ENCODE measurements at regions not wholly inside any gene's neighbourhood (a gene's known extent, or its start where the extent isn't known, plus 50 kb on each side); places are given as distances from the start of the nearest gene placed in this dataset.

DNA sequence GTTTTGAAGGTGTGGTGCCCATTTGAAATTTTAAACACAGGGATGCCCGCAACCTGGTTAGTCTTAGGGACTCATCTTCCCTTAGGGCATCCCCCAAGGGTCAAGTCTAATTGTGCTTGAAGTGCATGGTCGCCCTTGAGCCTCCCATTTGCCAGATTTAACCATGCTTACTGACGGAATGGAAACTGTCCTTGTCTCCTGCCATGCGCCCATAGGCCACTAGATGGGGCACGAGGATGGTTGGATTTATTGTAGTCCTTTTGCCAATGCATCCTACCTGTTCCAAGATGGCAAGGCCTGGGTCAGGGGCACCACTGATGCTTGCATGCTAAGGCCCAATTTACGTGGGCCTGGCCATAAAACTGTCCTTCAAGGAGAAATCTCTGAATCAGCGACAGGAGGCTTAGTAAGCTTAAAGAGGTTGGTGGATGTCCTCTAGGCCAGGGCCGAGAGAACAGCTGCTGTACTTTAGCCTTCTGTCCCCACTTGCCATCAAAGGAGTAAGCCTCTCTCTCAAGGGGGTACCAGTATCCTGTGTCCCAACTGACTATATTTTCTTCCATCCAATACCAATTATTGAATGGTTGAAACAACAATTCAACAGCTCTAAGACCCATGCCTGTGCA lies 355.4 kb downstream of the OTOL1 start:
- Mint-ChIP-seq H3K27ac (no peak overlapping the region), H3K4me3 (ENCODE audit: low read depth) (no peak overlapping the region), H3K27me3 (no peaks in the 10 kb centered on the region), H3K9me3 (ENCODE audit: low read depth) (peaks cover 7% of the 10 kb centered on the region), H3K4me1 (ENCODE audit: low read depth) (peaks cover 10% of the 10 kb centered on the region), H3K36me3 (ENCODE audit: insufficient read depth) (peaks cover 1% of the 10 kb centered on the region)
- peak; percentile 49 for DNase-seq (ENCODE audit: low spot score, unreplicated experiment)
- TF ChIP-seq, protein P1, sequence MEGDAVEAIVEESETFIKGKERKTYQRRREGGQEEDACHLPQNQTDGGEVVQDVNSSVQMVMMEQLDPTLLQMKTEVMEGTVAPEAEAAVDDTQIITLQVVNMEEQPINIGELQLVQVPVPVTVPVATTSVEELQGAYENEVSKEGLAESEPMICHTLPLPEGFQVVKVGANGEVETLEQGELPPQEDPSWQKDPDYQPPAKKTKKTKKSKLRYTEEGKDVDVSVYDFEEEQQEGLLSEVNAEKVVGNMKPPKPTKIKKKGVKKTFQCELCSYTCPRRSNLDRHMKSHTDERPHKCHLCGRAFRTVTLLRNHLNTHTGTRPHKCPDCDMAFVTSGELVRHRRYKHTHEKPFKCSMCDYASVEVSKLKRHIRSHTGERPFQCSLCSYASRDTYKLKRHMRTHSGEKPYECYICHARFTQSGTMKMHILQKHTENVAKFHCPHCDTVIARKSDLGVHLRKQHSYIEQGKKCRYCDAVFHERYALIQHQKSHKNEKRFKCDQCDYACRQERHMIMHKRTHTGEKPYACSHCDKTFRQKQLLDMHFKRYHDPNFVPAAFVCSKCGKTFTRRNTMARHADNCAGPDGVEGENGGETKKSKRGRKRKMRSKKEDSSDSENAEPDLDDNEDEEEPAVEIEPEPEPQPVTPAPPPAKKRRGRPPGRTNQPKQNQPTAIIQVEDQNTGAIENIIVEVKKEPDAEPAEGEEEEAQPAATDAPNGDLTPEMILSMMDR (IDR thresholded peaks at IDR 0.05; ENCODE audit: unreplicated experiment), result peak; percentile 78

DNA sequence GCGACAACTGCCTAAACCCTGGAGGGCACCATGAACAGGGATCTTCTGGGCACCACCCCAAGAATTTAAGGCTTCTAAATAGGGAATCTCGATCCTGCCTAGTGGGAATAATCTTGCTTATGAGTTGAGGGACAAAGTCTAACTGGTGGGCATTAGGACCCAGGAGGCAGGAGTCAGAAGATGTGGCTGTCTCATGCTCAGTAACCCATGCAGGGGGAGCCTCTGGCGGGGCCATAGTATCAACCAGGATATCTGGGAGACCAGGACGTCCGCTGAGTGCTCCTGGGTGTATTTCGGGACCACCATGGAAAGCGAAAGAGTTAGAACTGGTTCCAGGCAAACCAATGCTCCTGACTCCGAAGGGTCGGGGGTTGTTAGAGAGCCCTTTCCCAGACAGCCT lies 356.1 kb downstream of the OTOL1 start:
- peaks cover 7% of the 10 kb centered on the region for H3K9me3 Mint-ChIP-seq (ENCODE audit: low read depth)

DNA sequence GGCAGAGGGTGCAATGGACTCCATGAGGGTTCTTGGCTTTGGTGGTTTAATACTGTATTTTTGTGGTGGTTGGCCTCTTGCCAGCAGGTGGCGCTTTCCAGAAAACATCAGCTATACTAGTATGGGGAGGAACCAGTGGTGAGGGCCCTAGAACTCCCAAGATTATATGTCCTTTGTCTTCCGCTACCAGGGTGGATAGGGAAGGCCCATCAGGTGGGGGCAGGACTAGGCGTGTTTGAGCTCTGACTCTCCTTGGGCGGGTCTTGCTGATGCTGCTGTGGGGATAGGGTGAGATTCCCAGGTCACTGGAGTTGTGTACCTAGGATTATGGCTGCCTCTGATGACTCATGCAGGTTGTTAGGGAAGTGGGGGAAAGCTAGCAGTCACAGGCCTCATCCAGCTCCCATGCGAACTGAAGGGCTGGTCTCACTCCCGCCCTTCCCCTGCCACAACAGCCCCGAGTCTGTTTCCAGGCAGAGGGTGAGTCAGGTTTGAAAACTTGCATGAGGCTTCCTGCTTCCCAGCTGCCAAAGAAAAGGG lies 357.7 kb downstream of the OTOL1 start:
- Mint-ChIP-seq H3K27me3 (no peaks in the 10 kb centered on the region), H3K4me1 (ENCODE audit: low read depth) (peaks cover 10% of the 10 kb centered on the region), H3K27ac (no peak overlapping the region), H3K9me3 (ENCODE audit: low read depth) (peaks cover 7% of the 10 kb centered on the region), H3K4me3 (ENCODE audit: low read depth) (no peak overlapping the region), H3K36me3 (ENCODE audit: insufficient read depth) (peaks cover 1% of the 10 kb centered on the region)
- no peak for DNase-seq (ENCODE audit: low spot score, unreplicated experiment)
- TF ChIP-seq, protein P1 (IDR thresholded peaks at IDR 0.05; ENCODE audit: unreplicated experiment), result peak; percentile 46

More for the DNA sequence above, 356.1 kb downstream of the OTOL1 start:
- no peak overlapping the region for H3K4me3 Mint-ChIP-seq (ENCODE audit: low read depth)
- TF ChIP-seq, protein P1 (IDR thresholded peaks at IDR 0.05; ENCODE audit: unreplicated experiment), result no peak
- peaks cover 10% of the 10 kb centered on the region for H3K4me1 Mint-ChIP-seq (ENCODE audit: low read depth)
- no peak for DNase-seq (ENCODE audit: low spot score, unreplicated experiment)
- no peak overlapping the region for H3K27ac Mint-ChIP-seq
- no peaks in the 10 kb centered on the region for H3K27me3 Mint-ChIP-seq
- peaks cover 1% of the 10 kb centered on the region for H3K36me3 Mint-ChIP-seq (ENCODE audit: insufficient read depth)

DNA sequence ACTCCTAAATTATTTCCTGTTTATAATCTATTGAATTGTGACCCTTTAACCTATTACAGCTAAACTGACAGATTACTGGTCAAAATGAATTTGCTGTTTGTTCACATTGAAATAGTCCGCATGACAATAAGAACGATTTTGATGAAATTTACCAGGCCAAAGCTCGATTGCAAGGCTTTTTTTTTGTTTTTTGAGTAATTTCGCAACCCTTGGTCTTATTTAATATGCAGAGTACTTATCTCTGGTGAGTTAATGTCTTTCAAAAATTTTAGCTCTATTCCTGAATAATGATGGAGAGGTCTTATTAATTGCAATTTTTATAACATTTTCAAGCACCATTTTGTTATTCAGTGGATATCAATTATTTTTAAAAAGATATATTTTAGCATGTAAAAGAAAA lies 362.4 kb downstream of the OTOL1 start:
- DNase-seq (ENCODE audit: low spot score, unreplicated experiment), result no peak
- TF ChIP-seq, protein P1 (IDR thresholded peaks at IDR 0.05; ENCODE audit: unreplicated experiment), result no peak
- Mint-ChIP-seq H3K36me3 (ENCODE audit: insufficient read depth) (no peaks in the 10 kb centered on the region), H3K4me3 (ENCODE audit: low read depth) (no peak overlapping the region), H3K9me3 (ENCODE audit: low read depth) (no peaks in the 10 kb centered on the region), H3K27me3 (no peaks in the 10 kb centered on the region), H3K27ac (no peak overlapping the region), H3K4me1 (ENCODE audit: low read depth) (peaks cover 6% of the 10 kb centered on the region)

DNA sequence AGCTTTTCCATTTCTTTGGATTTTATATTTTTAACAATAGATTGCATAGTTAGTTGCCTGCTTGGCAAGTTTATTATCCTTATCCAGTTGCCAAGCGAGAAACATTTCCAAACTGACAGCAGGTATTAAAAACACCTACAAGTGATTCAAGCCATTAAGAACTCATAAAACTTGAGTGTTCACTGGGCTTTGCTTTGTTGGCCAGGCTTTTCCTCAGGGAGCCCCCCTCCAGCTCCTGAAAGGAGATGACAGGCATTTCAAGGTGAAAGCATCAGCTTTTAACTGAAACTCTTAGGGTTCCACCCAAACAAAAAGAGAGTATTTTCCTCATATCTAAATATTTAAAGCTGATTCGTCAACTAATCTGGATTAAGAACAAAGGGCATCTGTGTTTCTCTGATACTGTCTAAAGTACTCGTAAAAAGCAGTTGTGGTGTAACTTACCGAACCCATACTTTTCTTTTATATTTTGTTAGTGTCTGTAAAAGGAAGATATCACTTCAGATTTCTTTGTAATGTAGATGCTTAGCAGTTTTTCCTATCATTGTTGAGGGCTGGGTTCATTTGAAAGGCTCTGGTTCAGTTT lies 363.4 kb downstream of the OTOL1 start:
- H3K36me3 Mint-ChIP-seq (ENCODE audit: insufficient read depth), result no peaks in the 10 kb centered on the region
- H3K4me1 Mint-ChIP-seq (ENCODE audit: low read depth), result peaks cover 6% of the 10 kb centered on the region
- TF ChIP-seq, protein P1 (IDR thresholded peaks at IDR 0.05; ENCODE audit: unreplicated experiment), result no peak
- no peaks in the 10 kb centered on the region for H3K27me3 Mint-ChIP-seq
- DNase-seq (ENCODE audit: low spot score, unreplicated experiment), result no peak
- no peak overlapping the region for H3K4me3 Mint-ChIP-seq (ENCODE audit: low read depth)
- H3K27ac Mint-ChIP-seq, result peak overlapping the region; percentile 47
- H3K9me3 Mint-ChIP-seq (ENCODE audit: low read depth), result no peaks in the 10 kb centered on the region

Measured in progenitor cell of endocrine pancreas (in vitro differentiated cells).